ACC112 (cell line): ENCODE measurements at regions not wholly inside any gene's neighbourhood (a gene's known extent, or its start where the extent isn't known, plus 50 kb on each side); places are given as distances from the start of the nearest gene placed in this dataset.

Experiments used
- H2AFZ ChIP-seq: fragments of 200-600 bp; sonication (generic); one replicate; pipeline ENCODE4 v1.6.0; 2017; ENCODE audit warnings: antibody characterized with exemption, low read length; ENCODE audit not compliant: unreplicated experiment
- H3K27ac ChIP-seq: fragments of 200-600 bp; sonication (generic); 2 replicates; pipeline ENCODE4 v1.5.1; 2014; ENCODE audit warnings: low read depth, mild to moderate bottlenecking, antibody characterized with exemption, low read length, moderate library complexity
- H3K27me3 ChIP-seq: fragments of 200-600 bp; sonication (generic); 2 replicates; pipeline ENCODE4 v1.6.1; 2014; ENCODE audit warnings: mild to moderate bottlenecking, antibody characterized with exemption, low read length, moderate library complexity, mixed read lengths; ENCODE audit not compliant: insufficient read depth
- H3K36me3 ChIP-seq: fragments of 200-600 bp; sonication (generic); 2 replicates; pipeline ENCODE4 v1.6.1; 2016; ENCODE audit warnings: mild to moderate bottlenecking, antibody characterized with exemption, low read length, moderate library complexity, mixed read lengths; ENCODE audit not compliant: insufficient read depth
- H3K4me1 ChIP-seq: fragments of 200-600 bp; sonication (generic); one replicate; pipeline ENCODE4 v1.6.1; 2016; ENCODE audit warnings: low read length, mixed read lengths; ENCODE audit not compliant: insufficient read depth, unreplicated experiment, control insufficient read depth
- H3K4me3 ChIP-seq: fragments of 200-600 bp; sonication (generic); 2 replicates; pipeline ENCODE4 v1.5.1; 2014; ENCODE audit warnings: mild to moderate bottlenecking, low read depth, low read length
- H3K79me2 ChIP-seq: fragments of 200-600 bp; sonication (generic); one replicate; pipeline ENCODE4 v1.6.0; 2016; ENCODE audit warnings: low read length; ENCODE audit not compliant: control insufficient read depth, unreplicated experiment, insufficient read depth

DNA sequence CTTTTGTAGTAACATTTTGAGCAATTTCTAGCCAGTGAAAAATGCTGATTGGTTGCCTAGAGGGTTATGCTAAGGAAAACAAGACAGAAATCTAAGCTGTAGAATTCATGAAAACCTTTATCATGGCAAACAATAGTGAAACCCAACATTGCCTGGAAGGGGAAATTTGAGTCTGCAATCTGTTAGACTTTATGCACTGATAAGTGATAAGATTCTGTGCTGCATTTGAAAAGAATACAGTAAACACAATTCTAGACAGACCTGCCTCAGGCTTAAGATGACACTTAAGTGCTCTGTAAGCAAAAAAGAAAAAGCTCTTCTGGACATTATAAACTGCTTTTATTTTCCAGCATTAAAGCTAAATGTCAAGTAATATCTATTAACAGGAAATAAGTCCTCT lies 519.3 kb downstream of the ISL1 start:
- Histone ChIP-seq H3K79me2 (no peaks in the 10 kb centered on the region), H3K4me3 (no peak overlapping the region), H3K27me3 (no peaks in the 10 kb centered on the region), H3K27ac (no peak overlapping the region), H3K4me1 (no peaks in the 10 kb centered on the region), H2AFZ (no peak overlapping the region), H3K36me3 (no peaks in the 10 kb centered on the region)

DNA sequence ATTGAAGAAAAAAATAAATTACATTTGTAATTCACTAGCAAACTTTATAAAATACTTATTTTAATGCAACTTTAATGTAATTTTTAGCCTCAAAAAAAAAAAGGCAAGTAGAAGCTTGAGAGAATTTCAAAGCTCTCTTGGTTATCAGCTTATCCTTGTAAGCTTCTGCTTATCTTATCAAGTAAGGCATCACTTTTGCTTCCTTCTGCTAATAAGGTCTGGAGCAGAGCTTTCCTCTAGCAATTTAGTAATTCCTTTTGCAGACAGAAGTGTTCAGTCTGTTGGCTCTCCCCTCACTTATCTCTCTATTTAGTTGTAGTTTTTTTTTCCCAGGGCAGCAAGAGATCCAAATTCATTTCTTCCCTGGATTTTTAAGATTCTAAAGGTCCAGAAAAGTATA lies 525.0 kb downstream of the ISL1 start:
- no peaks in the 10 kb centered on the region for H3K36me3 ChIP-seq
- H3K27me3 ChIP-seq, result no peaks in the 10 kb centered on the region
- H2AFZ ChIP-seq, result no peak overlapping the region
- no peaks in the 10 kb centered on the region for H3K4me1 ChIP-seq
- H3K4me3 ChIP-seq, result no peak overlapping the region
- H3K79me2 ChIP-seq, result no peaks in the 10 kb centered on the region
- H3K27ac ChIP-seq, result no peak overlapping the region

GRCh38 chr5:51944500-51945125 lies 561.4 kb downstream of the ISL1 start:
- Histone ChIP-seq H3K27ac (no peak overlapping the region), H3K36me3 (no peaks in the 10 kb centered on the region), H3K27me3 (no peaks in the 10 kb centered on the region), H3K79me2 (no peaks in the 10 kb centered on the region), H2AFZ (no peak overlapping the region), H3K4me1 (no peaks in the 10 kb centered on the region), H3K4me3 (no peak overlapping the region)

- Histone ChIP-seq H3K4me3 (no peak overlapping the region), H3K36me3 (no peaks in the 10 kb centered on the region), H2AFZ (no peak overlapping the region), H3K27me3 (0 out of 2 replicates have a peak, but pooled peaks cover 5% of the 10 kb centered on the region), H3K27ac (no peak overlapping the region), H3K79me2 (no peaks in the 10 kb centered on the region), H3K4me1 (no peaks in the 10 kb centered on the region)
Measured at GRCh38 chr5:51958473-51958872, 575.2 kb downstream of the ISL1 start.

DNA sequence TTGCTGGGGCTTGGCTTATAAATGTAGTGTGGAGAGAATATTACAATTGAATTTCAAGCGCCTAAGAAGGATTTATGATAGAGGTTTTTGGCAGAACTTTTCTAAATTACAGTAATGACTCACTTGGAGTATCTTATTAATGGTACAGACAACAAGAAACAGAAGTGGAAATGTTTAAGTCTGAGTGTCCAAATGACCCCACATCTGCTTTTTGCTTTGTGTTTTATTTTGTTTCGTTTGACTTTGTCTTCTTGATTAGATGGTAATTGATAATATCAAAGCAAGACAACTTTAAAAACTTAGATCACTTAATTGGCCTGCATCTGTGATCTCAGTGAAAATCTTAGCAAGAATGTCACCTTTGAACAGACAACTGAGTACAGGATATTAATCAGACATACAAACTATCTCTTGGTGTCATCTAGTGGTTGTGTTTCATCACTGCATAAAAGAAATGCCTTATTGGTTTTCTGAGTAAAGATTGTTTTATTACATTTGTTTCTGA lies 577.4 kb downstream of the ISL1 start:
- Histone ChIP-seq H3K36me3 (no peaks in the 10 kb centered on the region), H3K4me3 (no peak overlapping the region), H3K27me3 (0 out of 2 replicates have a peak, but pooled peaks cover 5% of the 10 kb centered on the region), H3K79me2 (no peaks in the 10 kb centered on the region), H2AFZ (no peak overlapping the region), H3K27ac (no peak overlapping the region), H3K4me1 (no peaks in the 10 kb centered on the region)

GRCh38 chr5:51961154-51961562 lies 577.9 kb downstream of the ISL1 start:
- H3K27ac ChIP-seq, result no peak overlapping the region
- H3K79me2 ChIP-seq, result no peaks in the 10 kb centered on the region
- no peak overlapping the region for H2AFZ ChIP-seq
- H3K4me3 ChIP-seq, result no peak overlapping the region
- 0 out of 2 replicates have a peak, but pooled peaks cover 5% of the 10 kb centered on the region for H3K27me3 ChIP-seq
- H3K36me3 ChIP-seq, result no peaks in the 10 kb centered on the region
- no peaks in the 10 kb centered on the region for H3K4me1 ChIP-seq

DNA sequence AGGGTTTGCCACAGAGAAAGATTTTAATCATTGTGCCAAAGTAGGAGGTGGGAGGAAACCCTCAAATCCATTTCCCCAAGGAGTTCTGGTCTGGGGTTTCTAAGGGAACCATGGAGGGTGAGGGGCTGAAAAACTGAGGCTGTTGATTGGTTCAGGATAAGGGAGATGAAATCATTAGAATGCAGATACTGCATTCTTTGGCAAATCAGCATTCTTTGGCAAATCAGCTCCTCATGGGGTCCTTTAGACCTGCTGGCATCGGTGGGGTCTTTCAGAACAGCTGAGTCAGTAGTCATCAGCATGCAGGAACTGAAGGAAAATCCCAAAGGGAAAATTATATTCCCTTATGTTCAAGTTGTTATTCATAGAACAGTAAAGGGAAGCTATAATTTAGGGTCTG lies 585.5 kb downstream of the ISL1 start:
- Histone ChIP-seq H3K4me1 (no peaks in the 10 kb centered on the region), H3K4me3 (no peak overlapping the region), H3K79me2 (no peaks in the 10 kb centered on the region), H3K27ac (no peak overlapping the region), H2AFZ (no peak overlapping the region), H3K27me3 (no peaks in the 10 kb centered on the region), H3K36me3 (no peaks in the 10 kb centered on the region)

DNA sequence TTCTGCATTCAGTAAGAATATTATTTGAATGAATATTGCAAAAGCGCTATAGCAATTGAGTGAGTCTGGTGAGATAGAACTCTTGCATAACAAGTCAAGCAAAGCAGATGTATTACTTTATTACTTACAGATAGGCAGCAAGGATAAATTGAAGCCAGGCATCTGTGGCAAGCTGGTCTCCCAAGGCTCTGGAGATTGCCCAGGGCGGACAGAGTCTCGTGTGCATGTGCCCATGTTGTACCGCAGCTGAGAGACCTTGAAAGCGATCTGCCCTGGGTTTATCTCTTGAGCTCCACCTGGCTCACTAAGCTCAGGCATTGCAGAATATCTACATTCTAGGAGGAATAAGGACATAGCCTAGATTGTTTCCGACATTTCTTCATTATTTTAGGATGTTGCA lies 591.6 kb downstream of the ISL1 start:
- Histone ChIP-seq H3K27ac (no peak overlapping the region), H2AFZ (no peak overlapping the region), H3K27me3 (no peaks in the 10 kb centered on the region), H3K4me1 (no peaks in the 10 kb centered on the region), H3K79me2 (no peaks in the 10 kb centered on the region), H3K4me3 (no peak overlapping the region), H3K36me3 (no peaks in the 10 kb centered on the region)

DNA sequence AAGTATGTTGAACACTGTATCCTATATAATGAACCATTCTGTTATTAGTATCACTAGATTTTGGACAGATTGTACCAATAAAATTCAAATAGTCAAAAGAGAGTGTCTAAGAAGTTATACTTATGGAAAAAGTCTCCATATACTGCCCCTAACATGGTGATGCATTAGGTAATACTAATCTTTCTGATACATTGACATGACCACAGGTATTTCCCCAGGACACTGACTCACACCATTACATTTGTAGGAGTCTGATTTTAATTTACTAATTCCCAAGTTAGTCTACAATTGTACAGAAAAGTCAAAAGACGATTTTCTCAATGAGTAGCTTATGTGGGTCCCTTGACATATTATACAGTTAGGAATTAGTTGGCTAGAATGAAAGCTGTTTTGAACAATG lies 593.8 kb downstream of the ISL1 start:
- no peak overlapping the region for H3K27ac ChIP-seq
- H3K79me2 ChIP-seq, result no peaks in the 10 kb centered on the region
- no peaks in the 10 kb centered on the region for H3K4me1 ChIP-seq
- no peaks in the 10 kb centered on the region for H3K27me3 ChIP-seq
- no peak overlapping the region for H2AFZ ChIP-seq
- no peaks in the 10 kb centered on the region for H3K36me3 ChIP-seq
- H3K4me3 ChIP-seq, result no peak overlapping the region

DNA sequence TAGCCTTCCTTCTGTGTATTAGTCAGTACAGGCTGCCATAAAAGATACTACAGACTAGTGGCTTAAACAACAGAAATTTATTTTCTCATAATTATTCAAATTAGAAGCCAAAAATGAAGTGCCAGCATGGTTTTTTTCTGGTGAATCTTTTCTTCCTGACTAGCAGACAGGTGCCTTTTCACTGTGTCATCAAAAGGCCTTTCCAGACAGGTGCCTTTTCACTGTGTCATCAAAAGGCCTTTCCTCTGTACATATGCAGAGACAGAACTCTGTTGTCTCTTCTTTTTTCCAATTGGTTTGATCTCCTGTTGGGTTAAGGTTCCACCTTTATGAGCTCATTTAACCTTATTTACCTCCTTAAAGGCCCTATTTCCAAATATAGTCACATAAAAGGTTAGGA lies 599.9 kb downstream of the ISL1 start:
- Histone ChIP-seq H2AFZ (no peak overlapping the region), H3K4me1 (no peaks in the 10 kb centered on the region), H3K4me3 (no peak overlapping the region), H3K27me3 (no peaks in the 10 kb centered on the region), H3K36me3 (no peaks in the 10 kb centered on the region), H3K79me2 (no peaks in the 10 kb centered on the region), H3K27ac (no peak overlapping the region)

DNA sequence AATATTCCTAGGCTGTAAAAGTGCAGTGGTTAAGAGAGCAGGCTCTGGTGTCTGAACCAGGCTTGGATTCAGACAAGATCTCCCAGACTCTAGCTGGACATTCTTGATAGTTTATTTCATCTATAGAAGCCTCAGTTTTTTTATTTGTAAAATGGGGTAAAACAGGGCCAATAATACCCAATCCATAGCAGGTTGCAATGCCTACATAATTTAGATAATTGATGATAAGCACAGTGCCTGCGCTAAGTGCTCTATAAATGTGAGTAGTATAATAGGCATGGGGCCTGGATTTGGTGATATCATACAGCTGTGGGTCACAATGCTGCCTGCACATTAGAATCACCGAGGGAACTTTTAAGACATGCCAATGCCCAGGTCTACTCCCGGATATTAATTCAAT lies 603.5 kb downstream of the ISL1 start:
- Histone ChIP-seq H2AFZ (no peak overlapping the region), H3K4me1 (no peaks in the 10 kb centered on the region), H3K27ac (no peak overlapping the region)

More for the DNA sequence above, 603.5 kb downstream of the ISL1 start:
- Histone ChIP-seq H3K79me2 (no peaks in the 10 kb centered on the region), H3K36me3 (no peaks in the 10 kb centered on the region), H3K4me3 (no peak overlapping the region), H3K27me3 (no peaks in the 10 kb centered on the region)
